ENCODE measurements at regions not wholly inside any gene's neighbourhood (a gene's known extent, or its start where the extent isn't known, plus 50 kb on each side); places are given as distances from the start of the nearest gene placed in this dataset.
"Not testable (repeated sequence)": the region's sequence is repeated elsewhere in the genome, so short reads cannot be mapped to it uniquely, and the experiment has no call there.

GRCh38 chr13:18608851-18609250 is 572.8 kb downstream of the TUBA3C start:
- in situ Hi-C loops (cut with MboI; ENCODE audit: low pct_unique_long_range_greater_than_20kb, low sequenced_read_pairs); DNase-seq: not testable (repeated sequence)

GRCh38 chr13:18600366-18600765 is 581.3 kb downstream of the TUBA3C start:
- DNase-seq; in situ Hi-C loops (cut with MboI; ENCODE audit: low pct_unique_long_range_greater_than_20kb, low sequenced_read_pairs): not testable (repeated sequence)

GRCh38 chr13:18599791-18600211 is 581.8 kb downstream of the TUBA3C start:
- in situ Hi-C loops (cut with MboI; ENCODE audit: low pct_unique_long_range_greater_than_20kb, low sequenced_read_pairs); DNase-seq: not testable (repeated sequence)

- DNase-seq; in situ Hi-C loops (cut with MboI; ENCODE audit: low pct_unique_long_range_greater_than_20kb, low sequenced_read_pairs): not testable (repeated sequence)
Observed at GRCh38 chr13:18598543-18598942, 583.1 kb downstream of the TUBA3C start.

GRCh38 chr13:18597940-18598339 is 583.7 kb downstream of the TUBA3C start:
- in situ Hi-C loops (cut with MboI; ENCODE audit: low pct_unique_long_range_greater_than_20kb, low sequenced_read_pairs), result not testable (repeated sequence)

GRCh38 chr13:18577103-18577502 is 604.5 kb downstream of the TUBA3C start:
- in situ Hi-C loops (cut with MboI; ENCODE audit: low pct_unique_long_range_greater_than_20kb, low sequenced_read_pairs); DNase-seq: not testable (repeated sequence)

More at GRCh38 chr13:18597940-18598339, 583.7 kb downstream of the TUBA3C start:
- DNase-seq, result not testable (repeated sequence)

GRCh38 chr13:18567890-18568289 is 613.7 kb downstream of the TUBA3C start:
- DNase-seq; in situ Hi-C loops (cut with MboI; ENCODE audit: low pct_unique_long_range_greater_than_20kb, low sequenced_read_pairs): not testable (repeated sequence)

Data from KBM-7 (cell line).